GM08714 (cell line): ENCODE measurements at regions not wholly inside any gene's neighbourhood (a gene's known extent, or its start where the extent isn't known, plus 50 kb on each side); places are given as distances from the start of the nearest gene placed in this dataset.
"Not testable (repeated sequence)": the region's sequence is repeated elsewhere in the genome, so short reads cannot be mapped to it uniquely, and the experiment has no call there.

Experiments
- H3K4me3 ChIP-seq: fragments of 200-500 bp; sonication (Bioruptor generic); 2 replicates; pipeline ENCODE4 v1.5.1; 2014; ENCODE audit warnings: mild to moderate bottlenecking, low read length, inconsistent platforms
- ZNF274 ChIP-seq: IDR thresholded peaks from 2 replicates; pipeline ENCODE4 v1.6.1; 2012; ENCODE audit warnings: mild to moderate bottlenecking, low read depth, low read length

DNA sequence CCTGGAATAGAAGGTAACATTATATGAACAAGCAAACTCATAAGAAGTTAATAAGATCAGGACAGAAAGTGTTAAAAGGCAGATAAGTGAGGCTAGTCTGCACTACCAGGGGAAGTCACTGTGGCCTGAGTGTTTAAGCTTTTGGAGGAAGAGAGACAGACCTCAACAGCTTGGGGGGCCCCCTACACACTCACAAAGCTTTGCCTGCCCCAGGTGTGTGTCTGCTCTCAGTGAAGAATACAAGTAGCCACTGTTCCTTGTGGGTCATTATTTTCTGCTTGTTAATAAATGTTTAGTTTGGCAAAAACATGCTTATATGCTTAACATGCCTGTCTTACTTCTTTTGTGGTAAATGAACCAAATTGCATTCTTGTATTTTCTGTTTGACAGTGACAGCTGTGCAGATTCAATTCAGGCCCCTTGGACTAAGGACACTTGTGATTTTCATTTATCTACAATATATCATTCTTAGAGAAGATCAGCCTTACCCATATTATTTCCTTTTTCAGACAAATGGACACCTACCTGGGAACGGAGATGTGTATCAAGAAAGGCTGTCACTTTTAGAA is 50.7 kb upstream of the C12orf71 start:
- no peak overlapping the region for H3K4me3 ChIP-seq
- no peak for TF ChIP-seq ZNF274

DNA sequence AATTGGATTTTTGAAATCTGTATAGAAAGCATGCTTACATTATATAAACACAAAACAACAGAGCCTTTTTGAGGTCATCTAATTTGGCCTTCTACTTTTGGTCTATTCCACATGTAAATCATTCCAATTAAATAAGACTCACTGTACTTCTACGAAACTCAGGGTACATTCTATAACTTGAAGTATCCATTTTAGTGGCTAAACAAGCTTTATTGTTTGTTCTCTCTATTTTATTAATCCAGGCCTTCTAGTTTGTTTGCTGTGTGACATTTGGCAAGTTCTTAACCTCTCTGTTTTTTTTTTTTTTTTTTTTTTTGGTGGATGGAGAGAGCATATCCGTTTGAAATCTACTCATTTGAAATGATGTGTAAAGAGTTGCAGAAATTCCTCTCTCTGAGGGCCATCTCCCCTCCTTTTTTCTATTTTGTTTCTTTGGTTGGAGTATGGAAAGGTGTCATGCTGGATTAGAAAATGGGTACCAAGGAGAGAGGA is 58.1 kb upstream of the C12orf71 start:
- H3K4me3 ChIP-seq, result no peak overlapping the region
- TF ChIP-seq ZNF274, result no peak

DNA sequence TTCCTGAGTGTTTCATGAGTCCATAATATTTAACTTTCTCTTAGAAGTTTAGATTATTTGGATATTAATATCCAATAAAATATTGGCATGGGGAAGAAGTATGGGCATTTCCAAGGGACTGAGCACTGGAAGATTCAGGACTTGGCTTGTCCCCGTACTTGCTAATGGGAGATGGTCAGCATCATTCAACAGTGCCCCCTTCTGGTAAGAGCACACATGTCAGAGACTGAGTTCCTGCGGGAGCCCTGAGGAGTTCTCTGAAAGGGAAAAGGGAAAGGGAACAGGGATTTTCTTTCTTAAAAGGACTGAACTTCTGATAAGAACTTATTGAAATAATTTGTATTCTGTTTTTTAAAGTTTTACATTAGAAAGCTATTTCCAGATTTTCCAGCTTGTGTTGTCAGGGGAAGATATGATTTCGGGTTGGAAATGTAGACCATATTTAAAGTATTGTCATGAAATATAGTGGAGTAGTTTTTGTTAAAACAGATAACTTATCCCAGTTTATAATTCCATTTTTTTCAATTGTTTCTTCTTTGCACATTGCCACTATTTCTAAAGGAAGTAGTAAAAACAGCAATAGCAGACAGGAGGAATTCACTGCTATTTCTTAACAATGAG is 59.8 kb upstream of the C12orf71 start:
- no peak for TF ChIP-seq ZNF274
- H3K4me3 ChIP-seq, result no peak overlapping the region

DNA sequence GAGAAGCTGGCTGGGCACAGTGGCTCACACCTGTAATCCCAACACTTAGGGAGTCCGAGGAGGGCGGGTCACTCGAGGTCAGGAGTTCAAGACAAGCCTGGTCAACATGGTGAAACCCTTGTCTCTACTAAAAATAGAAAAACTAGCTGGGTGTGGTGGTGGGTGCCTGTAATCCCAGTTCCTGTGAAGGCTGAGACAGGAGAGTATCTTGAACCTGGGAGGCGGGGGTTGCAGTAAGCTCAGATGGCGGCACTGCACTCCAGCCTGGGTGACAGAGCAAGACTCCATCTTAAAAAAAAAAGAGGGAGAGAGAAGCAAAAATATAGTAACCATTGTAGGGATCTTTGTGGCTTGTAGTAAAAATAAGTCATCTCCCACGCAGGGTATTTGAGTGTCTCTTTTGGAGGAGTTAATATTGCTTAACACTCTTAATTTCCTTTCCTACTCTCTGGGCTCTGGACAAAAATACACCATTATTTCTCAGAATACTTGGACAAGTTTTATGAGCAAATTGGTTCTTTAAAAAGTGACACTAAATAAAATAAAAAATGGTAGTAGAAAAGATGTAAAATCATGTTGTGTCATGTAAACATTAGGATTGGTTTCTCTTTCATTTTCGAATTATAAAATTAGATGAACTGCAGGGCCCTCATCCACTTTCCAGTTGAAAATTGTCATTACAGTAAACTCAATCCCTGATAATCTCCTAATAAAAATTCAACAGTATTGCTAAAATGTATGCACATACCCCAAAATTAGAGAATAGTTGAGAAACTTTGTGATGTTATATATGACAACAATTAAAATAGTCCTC is 61.1 kb upstream of the C12orf71 start:
- no peak overlapping the region for H3K4me3 ChIP-seq
- no peak for TF ChIP-seq ZNF274

DNA sequence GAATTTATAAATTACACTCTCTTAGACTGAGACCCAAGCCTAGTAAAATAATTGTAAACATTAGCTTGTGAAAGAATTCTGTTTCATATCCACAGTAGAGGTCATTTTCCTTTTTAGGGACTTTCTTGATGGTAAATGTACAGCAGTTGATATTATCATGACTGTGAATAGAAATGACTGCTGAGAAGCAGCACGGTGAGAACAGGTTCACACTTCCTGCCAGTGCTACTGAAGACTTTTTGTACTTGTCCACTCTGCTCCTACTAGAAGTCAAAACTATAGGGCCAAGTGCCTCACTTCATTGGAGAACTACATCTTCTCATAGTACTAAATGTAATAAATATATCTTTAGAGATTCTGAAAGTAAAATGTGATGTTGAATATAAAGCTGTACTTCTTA is 63.3 kb upstream of the C12orf71 start:
- not testable (repeated sequence) for H3K4me3 ChIP-seq

DNA sequence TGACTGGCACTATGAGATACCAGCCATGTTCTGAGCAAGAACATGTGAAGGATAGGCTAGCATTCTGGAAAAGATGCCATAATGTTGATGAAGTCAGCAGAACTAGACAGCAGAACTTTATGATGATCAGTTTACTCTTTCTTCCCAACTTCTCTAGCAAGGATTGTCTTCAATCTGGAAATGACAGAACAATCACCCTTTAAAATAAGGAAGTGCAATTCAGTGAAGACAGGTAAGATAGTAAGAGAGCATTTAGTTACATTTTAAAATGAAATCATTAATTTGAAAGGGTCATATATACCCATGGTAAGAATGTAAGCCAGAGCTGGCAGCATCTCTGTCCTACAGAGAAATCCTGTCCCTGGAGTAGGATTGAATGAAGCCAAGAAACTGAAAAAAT is 66.0 kb upstream of the C12orf71 start:
- H3K4me3 ChIP-seq, result no peak overlapping the region
- no peak for TF ChIP-seq ZNF274

DNA sequence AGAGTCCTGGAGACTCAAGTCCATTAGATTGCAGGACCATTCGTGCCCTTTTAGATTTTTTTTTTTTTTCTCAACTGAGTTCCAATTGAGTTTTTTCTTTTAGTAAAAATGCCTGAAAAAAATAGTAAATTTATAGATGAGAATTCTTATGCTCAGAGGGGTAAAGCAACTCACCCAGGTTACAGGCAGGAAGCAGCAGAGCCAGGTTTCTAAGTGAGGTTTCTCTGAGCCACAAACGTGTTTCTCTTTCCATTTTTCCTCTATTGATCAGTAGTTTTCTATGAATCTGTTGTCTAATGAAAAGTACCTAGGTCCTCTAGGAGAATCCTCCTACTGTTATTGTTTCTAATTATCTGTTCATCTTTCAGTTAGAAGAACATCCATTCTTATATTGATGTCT is 66.4 kb upstream of the C12orf71 start:
- TF ChIP-seq ZNF274, result no peak
- H3K4me3 ChIP-seq, result no peak overlapping the region

DNA sequence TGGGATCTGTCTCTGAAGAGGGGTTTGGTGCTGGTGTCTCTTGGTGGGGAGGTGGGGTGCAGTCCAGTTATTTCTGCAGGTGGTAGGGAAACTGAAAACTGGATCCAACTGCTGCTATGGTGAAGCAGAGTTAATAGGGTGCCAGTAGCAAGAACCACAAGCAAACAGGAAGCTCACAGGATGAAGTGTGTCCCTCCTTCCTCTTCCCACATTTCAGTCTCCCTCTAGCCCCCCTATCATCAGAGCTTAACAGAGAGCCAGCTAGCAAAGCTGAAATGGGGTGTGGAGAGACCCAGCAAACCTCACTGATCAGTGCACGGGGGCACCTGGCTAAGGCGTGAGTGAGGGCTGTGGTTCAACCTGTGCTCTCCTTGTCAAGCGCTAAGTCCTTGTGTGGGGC is 69.1 kb upstream of the C12orf71 start:
- no peak overlapping the region for H3K4me3 ChIP-seq
- no peak for TF ChIP-seq ZNF274

DNA sequence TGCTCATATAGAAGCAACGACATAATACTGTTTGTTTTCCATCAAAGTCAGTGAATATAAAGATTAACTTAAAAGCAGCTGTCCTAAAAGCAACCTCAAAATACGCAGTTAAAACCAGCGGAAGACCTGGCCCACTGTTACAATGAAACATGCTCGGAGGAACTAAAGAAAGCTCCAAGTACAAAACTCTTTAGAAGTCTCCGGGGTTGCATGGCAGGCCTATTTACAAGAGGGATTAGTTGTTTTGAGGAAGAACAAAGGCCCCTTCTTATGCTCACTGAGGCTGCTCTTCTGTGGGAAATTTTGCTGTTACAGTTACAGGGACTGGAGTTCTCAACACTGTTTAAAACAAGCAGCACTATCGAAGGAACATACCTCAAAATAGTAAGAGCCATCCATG is 75.9 kb upstream of the C12orf71 start:
- no peak overlapping the region for H3K4me3 ChIP-seq
- no peak for TF ChIP-seq ZNF274

DNA sequence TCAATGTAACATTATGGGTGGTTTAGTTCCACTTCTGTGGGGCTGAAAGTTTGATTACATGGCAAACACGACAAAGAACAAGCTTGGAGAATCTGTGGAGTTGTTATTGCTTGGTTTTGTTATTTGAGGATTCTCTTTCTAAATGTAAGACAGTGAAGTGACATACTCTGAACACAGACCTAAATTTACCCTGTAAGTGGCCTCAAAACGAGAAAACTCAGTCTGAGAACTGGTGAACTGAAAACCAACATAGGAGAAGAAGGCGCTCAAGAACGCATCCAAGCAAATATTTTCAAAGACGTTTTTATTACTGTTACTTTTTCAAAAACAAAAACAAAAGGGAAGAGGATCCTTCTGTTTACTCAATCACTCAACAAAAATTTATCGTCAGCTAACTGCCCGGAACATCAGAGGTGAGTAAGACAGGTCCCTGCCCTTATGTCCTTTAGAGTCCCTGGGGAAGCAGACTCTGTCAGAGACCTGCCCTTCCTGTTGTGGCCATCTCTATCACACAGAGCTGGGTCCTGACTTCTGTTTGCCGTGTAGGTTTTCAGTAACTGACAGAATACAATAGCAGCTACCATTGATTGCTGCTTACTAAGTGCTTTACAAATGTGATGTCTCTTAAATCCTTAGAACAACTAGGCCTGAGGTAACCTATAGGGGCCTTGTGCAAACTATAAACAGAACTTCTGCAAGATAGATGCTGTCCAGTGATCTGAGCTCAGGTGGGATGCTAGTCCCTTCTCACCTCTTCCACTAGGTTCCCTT is 79.3 kb upstream of the C12orf71 start:
- no peak overlapping the region for H3K4me3 ChIP-seq
- no peak for TF ChIP-seq ZNF274

DNA sequence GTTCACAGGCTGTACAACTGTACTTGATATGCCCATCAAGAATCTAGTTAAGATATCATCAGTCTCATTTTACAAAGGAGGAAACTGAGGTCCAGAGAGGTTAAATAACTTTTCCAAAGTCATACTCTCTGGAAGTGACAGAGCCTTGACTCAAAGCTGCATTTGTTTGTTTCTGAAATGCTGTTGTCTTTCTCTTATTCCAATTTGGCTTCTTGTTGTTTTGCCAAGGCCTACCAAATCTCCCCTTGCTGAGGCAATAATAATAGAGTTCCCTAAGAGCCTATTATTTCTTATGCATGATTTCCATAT is 79.8 kb upstream of the C12orf71 start:
- H3K4me3 ChIP-seq, result no peak overlapping the region
- TF ChIP-seq ZNF274, result no peak

DNA sequence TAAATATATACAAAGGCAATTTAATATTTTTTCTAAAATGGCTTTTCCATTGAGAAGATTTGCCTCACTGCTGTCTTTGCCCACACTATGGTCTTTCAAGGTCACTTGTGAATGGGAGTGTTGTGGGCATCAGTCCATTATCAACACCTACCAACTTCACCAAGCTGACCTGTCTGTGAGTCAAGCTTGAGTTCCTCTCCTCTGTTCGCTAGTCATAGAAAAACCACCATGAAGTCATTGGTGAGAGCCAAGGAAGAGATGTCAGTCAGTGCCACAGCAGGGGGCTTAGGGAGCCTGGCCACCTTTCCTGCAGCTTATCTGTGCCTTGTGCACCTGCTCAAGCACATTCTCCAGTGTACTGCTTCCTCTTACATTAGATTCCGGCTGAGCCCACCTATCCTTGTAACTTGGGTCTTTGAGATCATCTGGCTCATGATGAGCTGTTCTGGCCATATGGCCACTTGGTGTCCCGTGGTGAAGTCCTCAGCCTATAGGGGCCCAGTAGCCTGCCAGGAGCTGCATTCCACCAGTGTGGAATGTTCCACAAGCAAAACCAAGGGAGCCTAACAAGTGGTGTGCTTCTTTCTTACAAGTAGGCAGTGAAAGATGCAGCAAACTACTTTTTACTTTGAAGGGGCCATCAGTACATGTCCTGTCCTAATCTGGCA is 80.8 kb upstream of the C12orf71 start:
- no peak overlapping the region for H3K4me3 ChIP-seq
- no peak for TF ChIP-seq ZNF274

DNA sequence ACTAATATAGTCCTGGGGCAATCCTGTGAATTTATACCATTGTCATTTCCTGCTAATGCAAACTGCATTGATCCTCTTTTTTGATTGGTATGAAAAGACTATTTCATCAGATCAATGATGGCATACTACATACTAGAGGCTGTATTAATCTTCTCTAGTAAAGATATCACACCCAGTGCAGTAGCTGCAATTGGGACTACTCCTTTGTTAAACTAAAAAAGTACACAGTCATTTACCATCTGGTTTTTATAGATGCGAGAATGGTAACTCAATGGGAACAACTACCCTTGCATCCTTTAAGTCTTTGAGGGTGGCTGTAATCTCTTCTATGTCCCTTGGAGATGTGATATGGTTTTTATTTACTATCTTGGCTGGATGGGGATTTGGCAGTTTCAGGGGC is 80.2 kb upstream of the STK38L start:
- H3K4me3 ChIP-seq, result no peak overlapping the region
- TF ChIP-seq ZNF274, result no peak
